Epithelial cell of prostate (primary cell): ENCODE measurements at regions not wholly inside any gene's neighbourhood (a gene's known extent, or its start where the extent isn't known, plus 50 kb on each side); places are given as distances from the start of the nearest gene placed in this dataset.

ENCODE experiments used
- DNase-seq: peaks from one replicate; pipeline ENCODE4 v3.0.0-alpha.2; 2011; ENCODE audit warnings: low read depth, low spot score
- H3K27ac ChIP-seq: fragments of 450-650 bp; 2 replicates; pipeline ENCODE4 v1.5.1; 2017; ENCODE audit warnings: mild to moderate bottlenecking

DNA sequence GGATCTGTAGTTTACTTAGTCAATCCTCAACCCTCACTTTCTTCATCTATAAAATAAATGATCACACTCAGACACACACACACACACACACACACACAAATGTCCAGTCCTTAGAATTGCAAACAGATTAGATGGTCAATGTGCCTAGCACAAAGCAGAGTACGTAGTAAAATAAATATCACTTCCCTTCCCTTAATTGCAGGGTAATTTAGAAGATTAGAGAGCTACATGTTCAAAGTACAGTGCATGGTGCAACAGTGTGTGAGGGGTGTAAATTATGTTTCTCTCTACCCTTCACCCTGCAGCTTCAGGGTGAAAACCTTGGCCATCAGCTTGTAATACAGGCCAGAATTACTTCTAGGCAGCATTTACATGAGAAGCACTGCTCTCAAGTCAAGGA lies 187.0 kb upstream of the GHITM start:
- H3K27ac ChIP-seq, result no peak overlapping the region
- DNase-seq, result no peak

DNA sequence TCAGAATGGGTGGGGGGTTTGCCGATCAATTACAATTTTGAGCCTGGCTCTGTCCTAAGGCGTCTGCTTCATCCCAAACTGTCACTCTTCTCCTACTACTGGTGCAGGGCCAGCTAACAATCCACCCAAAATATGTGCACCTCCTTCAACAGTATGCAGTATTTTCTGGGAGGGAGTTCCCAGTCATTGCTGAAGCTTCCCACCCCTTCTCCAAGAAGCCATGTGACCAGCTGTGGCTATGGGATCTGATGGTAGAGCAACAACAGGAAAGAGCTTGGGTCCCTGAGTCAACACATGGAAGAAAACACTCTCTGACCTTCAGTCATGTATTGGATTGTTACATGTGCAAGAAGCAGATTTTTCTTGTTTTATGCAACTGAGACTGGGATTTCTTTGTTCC lies 185.7 kb upstream of the GHITM start:
- DNase-seq, result no peak
- H3K27ac ChIP-seq, result no peak overlapping the region

DNA sequence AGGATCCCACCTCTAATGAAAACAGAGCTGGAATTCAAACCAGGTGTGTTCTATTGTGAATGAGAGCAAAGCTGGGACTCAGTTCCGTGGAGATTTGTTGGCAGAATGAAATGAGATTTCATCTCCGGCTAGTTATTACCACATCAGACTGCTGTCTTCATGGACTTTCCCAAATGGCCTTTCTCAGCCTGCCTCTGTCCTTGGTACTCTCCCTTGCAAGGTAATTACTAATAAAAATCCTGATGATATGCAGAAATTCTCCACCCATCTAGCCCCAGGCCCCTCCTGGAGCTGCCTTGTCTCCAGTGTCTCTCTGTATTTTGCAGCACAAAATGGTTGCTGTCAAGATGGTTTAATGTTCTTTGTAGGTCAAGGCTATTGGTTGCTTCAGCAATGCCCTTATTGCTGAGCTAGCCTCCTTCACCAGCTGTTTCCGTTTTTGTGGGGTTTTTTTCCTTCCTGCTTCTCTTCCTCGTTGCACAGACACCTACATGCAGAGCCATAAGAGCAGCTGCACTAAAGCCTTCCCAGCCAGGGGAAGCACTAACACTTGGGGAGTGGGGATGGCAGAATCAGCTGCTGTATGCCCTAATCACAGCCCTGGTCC lies 185.0 kb upstream of the GHITM start:
- DNase-seq, result no peak
- no peak overlapping the region for H3K27ac ChIP-seq

DNA sequence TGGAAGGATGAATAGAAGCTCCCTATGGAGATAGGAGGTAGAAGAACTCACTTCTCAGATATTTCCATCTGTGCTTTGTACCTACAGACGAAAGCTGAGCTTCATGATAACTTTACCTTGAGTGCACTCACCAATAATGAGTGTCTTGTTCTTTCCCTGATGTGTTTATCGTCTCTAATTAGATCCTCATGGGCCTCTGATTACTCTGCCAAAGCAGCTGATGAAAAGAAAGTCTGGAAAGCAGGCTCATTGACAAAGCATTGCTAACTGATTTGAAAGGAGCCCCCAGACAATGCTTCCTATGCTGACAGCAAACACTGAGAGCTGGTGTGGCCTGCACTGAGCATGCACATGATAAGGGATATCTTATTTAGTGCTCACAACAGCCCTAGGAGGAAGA lies 183.9 kb upstream of the GHITM start:
- H3K27ac ChIP-seq, result no peak overlapping the region
- no peak for DNase-seq

DNA sequence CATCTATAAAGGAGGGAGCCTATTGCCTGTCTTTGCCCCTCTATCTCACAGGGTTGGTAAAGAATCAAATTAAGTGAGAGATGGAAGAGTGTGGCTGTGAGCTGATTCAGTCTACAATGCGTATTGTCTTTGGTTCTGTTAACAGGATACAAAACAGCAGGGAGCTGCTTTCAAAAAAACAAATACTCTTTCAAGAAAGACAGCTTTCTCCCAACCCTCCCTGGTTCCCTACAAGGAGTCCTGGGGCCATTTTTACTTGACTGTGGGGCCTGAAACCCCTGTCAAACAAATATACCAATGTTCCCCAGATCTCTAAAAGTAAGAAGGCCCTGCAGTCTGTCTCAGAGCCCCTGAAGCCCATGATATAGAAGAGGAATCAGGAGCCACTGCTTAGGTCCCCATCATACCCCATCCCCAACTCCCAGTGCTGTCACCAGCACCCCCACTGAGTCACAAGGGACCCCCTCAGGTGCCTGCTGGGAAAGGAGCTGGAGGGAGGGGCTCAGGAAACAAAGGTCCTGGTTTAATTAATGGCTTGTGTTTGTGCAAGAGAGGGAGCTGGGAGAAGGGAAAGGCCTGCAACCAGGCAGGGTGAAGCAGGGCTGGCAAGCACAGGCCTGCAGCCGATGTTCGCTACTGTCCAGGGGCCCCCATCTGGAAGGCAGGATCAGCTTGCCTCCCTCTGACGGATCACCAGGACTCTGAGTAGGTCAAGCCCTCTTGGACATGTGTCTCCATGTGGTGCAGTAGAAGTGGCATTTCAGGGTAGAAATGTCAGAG lies 182.0 kb upstream of the GHITM start:
- no peak overlapping the region for H3K27ac ChIP-seq
- no peak for DNase-seq

DNA sequence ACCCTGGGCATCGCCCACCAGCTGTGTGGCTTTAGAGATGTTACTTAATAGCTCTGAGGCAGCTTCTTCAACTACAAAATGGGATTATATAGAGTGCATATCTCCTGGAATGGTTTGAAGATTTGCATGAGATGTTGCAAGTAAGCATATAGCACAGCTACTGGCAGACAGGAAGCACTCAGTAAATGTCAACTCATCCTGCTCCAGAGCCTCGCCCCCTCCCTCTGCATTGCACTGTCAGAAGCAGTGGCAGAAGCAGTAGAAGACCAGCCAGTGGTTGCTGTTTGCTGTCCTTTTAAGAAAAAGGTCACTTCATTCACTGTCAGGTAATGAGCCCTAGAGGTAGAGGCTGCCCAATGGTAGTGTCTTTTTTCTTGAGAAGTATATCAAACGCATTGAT lies 180.0 kb upstream of the GHITM start:
- DNase-seq, result no peak

DNA sequence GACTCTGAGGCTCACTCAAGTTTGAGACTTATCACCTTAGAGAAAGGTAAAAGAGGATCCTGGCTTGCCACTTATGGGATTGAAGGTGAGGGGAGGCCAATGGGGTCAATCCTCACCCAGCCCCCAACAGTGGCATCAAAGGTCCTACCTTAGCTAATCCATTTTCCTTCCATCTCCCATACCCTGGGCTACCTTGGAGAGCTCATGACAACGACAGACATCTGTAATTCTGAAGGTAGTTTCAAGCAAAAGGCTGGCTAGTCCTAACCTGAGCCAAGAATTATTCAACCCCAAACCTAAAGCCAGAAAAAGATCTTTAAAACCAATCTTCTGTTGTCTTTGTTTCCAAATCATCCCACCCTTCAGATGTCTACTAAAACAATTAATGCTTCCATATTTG lies 179.2 kb upstream of the GHITM start:
- DNase-seq, result no peak
- no peak overlapping the region for H3K27ac ChIP-seq

More for the DNA sequence above, 180.0 kb upstream of the GHITM start:
- H3K27ac ChIP-seq, result no peak overlapping the region

DNA sequence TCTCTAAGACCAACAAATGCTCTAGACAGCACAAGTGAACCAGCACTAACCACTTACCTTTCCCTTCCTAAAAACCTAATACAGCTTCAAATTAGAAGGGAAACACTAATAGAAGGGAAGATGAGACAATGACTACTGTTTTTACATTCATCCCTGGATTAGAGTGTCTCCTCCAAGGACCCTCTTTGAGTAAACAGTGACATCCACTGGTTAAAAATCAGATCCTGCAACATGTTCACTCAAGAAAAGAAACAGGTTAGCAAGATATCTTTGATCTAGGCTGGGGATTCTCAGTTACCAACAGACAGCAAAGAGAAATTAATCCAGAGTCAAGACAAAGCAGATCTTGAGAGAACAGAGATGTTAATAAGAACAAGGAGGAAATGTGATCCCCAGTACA lies 177.7 kb upstream of the GHITM start:
- H3K27ac ChIP-seq, result no peak overlapping the region
- no peak for DNase-seq

DNA sequence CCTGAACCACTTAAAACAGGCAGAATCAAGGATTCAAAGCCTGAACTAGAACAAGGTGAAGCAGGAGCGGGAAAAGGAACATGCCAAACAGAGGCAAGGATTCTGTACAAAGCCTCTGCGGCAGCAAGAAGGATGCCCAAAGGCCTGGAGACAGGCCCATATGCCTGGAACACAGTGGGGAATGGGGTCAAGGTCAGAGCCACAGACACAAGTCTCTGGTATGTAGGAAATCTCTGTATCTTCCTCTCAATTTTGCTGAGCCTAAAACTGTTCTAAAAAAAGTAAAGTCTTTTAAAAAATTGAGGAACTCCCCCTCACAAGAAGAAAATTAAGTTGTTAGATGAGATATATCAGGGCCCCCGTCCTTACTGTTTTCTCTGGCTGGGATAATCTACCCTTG lies 175.9 kb upstream of the GHITM start:
- H3K27ac ChIP-seq, result no peak overlapping the region

DNA sequence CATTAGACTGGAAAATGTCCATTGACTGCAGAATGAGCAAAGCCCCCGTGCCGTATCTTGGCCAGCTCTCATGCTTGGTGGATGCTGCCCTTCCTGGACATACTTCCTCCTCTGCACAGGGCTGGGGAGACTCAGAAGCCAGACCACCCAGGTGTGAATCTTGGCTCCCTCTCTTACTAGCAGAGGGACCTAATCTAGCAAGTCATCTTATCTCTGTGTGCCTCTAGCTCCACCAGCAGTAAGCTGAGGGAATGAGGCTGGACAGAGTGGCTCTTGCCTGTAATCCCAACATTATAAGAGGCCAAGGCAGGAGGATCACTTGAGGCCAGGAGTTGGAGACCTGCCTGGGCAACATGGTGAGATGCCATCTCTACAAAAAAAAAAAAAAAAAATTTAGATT lies 173.8 kb upstream of the GHITM start:
- H3K27ac ChIP-seq, result no peak overlapping the region
- no peak for DNase-seq

More for the DNA sequence above, 175.9 kb upstream of the GHITM start:
- no peak for DNase-seq

DNA sequence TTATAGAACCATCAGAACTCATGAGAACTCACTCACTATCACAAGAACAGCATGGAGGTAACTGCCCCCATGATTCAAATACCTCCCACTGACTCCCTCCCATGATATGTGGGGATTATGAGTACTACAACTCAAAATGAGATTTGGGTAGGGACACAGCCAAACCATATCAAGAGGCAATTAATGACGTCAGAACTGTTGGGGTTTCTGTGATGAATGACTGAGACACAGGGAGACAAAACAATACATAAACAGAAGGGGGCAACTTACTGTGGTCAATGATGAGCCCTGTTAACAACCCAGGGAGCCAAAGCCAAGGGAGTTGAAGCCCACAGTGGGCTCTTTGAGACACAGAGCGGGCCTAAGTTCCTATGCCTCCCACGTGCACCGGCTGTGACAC lies 171.3 kb upstream of the GHITM start:
- DNase-seq, result no peak
- H3K27ac ChIP-seq, result no peak overlapping the region

DNA sequence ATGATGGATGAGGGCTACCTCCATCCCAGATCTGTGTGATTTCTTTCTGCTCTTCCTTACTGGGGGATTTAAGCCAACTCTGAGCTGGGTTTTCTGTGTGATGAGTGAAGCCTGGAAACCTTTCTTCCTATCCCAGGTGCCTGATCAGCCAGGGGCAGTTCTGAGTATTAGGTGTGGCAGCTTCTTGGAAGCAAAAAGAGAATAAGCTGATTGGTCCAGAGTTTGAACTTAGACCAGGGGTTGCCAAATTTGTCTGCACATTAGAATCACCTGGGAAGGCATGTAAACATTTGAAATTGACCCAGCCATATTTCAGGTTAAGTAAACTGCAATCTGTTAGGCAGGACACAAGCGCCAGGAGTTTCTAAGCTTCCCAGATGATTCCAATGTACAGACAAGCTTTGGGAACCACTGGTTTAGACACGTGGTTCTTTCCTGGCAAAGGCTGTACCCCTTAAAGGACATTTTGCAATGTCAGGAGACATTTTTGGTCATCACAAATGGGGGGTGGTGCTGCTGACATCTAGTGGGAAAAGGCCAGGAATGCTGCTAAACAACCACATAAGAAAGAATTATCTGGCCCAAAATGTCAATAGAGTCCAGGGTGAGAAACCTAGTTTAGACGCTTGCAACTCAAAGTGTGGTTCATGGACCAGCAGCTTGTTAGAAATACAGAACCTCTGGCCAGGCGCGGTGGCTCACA lies 160.5 kb upstream of the GHITM start:
- H3K27ac ChIP-seq, result no peak overlapping the region

DNA sequence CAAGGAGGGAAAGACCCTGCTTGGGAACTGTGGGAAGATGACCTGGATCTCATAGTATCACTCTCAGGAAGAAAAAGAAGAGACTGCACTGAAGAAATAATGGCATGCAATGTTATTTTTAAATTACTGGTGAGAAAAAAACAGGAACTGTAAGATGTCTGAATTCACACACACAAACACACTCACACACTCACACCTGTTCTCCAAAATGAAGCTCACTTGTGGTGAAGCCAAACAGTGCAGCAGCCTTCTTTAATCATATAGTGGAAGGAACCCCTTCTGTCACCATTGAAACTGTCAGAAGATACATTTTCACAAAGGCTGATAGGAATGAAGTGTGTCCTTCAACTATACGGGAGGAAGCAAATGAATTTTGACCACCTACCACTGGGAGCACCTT lies 156.5 kb upstream of the GHITM start:
- no peak for DNase-seq
- no peak overlapping the region for H3K27ac ChIP-seq

More for the DNA sequence above, 160.5 kb upstream of the GHITM start:
- DNase-seq, result no peak

DNA sequence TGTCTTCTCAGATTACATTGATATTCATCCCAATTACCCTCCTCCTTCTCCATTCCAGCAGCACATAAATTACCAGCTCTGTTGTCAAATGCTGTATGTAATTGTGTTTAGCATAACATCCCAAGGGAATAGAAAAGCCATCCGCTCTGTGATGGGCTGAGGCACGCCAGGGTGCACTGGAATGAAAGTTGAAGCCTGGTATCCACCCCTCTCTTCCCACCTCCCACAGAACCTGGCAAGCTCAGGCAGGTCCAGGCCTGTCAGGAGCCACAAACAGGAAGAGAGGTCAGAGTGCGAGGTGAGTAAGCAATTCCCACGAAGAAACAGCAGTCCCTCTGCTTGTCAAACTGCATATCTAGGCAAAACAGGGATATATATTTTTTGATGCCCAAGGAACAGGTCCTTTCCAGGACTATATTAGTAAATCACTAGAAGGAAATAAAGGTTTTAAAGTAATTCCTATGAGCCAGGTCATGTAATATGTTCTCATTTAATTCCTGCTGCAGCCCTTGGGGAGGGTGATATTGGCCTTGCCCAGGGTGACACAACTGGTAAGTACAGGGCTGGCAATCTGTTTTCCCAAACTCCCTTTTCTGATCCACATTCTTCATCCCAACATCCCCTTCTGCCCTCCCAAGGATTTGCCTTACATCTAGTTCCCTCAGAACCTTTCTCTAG lies 155.6 kb upstream of the GHITM start:
- peak; percentile 74 for DNase-seq
- H3K27ac ChIP-seq, result peak overlapping the region; percentile 50

DNA sequence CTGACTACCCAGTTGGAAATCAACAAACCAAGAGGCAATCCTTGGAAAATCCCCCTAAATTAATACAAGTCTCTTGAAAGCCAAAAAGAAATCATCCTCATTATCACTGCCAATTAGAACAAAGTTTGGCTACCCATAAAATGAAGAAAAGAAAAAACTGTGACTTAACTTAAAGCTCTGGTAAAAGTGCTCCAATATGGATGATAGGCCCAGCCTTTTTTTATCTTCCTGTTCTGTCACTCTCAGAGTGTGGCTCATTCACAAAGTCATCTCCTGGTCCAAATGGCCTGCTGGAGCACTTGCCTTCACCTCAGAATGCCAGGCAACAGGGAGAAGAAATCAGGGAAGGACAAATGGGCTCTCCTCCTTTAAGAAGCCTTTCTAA lies 155.1 kb upstream of the GHITM start:
- DNase-seq, result no peak
- peak overlapping the region; percentile 50 for H3K27ac ChIP-seq

DNA sequence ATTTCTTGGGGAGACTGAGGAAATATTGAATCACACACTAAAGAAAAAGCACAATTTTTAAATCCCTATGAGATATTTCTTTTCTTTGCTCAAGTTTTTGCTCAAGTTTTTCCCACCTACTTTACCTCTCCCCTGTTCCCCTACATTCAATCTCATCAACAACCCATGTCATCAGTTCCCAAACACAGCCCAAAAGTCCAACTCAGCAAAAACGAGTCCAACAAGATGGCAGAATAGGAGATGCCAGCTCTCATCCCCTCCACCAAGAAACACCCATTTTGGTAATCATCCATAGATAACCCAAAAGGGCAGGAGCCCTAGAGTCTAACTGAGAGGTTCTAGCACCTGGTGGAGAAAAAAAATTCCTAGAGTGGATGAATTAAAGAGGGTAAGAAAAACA lies 152.5 kb upstream of the GHITM start:
- no peak for DNase-seq
- H3K27ac ChIP-seq, result no peak overlapping the region

DNA sequence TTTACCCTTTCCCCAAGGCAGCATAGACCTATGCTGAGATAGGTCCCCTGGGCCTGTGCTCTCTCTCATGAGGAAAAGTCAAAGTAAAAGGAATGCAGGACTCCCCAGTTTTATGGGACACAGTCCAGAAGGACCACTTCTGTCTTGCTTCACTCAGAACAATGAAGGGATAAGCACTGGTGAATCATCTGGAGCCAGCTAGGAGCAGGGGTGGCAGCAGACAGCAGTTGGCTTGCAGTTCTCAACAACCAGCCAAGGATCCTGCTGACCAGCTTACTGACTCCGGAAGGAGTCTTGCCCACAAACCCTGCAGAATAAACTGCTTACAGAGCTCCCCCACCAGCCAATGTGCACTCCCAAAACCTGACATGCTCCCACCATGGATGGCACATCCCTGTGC lies 152.1 kb upstream of the GHITM start:
- no peak overlapping the region for H3K27ac ChIP-seq

DNA sequence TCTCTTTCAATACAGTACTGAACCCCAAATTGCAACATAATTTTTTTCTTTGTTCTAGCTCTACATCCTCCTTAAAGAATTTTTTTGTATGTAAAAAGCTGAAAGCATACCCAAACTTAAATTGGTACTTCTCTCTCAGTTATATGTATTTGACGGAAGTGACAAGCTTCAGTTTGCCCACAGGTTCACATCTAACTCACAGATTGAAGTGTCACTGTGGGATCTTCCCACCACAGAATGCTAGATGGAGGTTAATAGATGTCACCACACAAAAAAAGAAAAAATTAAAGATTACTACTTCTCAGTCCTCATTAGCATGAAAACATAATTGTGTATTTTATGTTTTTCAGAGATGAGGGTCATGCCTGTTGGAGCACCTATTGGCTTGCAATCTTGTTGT lies 150.9 kb upstream of the GHITM start:
- H3K27ac ChIP-seq, result no peak overlapping the region
- DNase-seq, result no peak

More for the DNA sequence above, 152.1 kb upstream of the GHITM start:
- no peak for DNase-seq

DNA sequence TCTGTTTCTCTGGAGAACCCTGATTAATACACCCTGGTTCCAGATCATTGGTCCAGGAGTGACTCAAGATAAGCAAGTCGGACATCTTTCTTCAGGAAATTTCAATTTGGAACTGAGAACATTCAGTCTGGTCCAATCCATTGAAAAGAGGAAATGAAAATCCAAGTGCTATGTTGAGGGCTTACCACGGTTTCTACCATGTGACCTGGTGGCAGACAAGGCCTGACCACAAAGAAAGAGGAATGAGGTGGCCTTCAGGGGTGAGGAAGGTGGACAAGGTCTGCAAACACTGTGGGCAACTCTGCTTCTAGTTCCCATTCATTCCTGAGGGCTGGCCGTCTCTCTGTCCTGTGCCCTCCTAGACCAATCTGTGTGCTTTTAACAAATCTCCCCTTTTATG lies 149.2 kb upstream of the GHITM start:
- H3K27ac ChIP-seq, result no peak overlapping the region

DNA sequence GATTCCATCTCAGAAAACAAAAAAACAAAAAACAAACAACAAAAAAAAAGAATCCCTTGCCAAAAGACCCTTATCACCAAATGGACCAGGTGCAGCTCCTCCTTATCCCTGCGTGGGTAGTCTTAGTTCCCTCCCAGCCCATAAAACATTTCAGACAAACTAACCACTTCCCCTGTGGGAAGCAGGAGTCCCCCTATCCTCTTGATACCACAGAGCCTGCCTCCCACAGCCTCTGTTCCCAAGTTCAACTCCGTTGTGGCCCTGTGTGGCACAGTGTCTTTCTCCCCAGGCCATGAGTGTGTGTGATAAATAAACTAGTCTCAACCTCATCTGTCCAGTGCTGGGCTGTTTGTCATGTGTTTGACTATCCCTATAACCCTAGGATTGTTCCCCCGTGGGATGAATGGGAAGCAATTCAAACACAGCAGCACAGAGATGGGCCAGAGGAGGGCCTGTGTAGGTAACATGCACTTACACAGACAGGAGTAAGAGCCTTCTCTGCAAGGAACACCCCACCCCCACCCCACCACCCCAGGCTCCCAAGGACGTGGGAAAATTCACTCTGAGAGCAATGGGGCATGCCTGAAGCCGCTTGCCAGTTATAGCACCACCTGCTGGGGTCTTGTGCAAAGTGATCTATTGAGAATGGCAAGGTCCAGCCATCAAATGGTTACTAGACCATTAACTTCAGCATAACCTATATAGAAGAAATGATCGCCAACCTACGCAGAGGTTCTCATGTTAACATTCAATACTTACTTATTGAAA lies 147.1 kb upstream of the GHITM start:
- DNase-seq, result no peak
- H3K27ac ChIP-seq, result no peak overlapping the region

More for the DNA sequence above, 149.2 kb upstream of the GHITM start:
- no peak for DNase-seq
